ENCODE measurements at regions not wholly inside any gene's neighbourhood (a gene's known extent, or its start where the extent isn't known, plus 50 kb on each side); places are given as distances from the start of the nearest gene placed in this dataset.

DNA sequence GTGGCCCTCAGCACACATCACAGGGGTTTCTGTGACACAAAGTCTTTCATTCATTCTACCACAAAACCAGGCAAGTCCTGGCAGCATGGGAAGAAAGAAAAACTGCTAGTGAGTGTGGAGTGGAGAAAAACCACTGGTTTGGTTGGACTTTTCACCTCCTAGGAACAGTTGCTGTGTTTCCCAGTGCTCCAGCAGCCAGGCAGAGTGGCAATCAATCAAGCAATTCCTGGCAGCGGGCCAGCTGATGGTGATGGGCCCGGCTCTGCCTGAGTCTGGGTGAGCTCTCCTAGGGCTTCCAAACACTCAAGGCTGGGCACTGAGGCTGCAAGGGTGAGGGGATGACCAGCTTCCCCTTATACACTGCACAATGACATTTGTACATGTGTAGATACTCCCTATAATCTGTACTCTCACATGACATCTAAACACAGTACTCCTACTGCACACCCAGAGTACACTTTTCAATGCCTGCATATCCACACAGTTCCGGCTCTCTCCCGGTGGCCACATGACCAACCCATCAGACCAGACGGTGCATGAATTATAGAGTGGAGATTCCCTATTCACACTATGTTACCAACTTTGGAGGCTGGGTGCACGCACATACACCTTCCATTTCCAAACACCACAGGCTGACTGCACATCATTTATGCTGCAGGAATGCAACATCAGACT is 156.6 kb downstream of the UNC5CL start:
- Histone ChIP-seq H3K27me3 (no peaks in the 10 kb centered on the region), H3K36me3 (no peaks in the 10 kb centered on the region), H3K4me1 (no peaks in the 10 kb centered on the region), H3K27ac (no peak overlapping the region), H3K9me3 (no peaks in the 10 kb centered on the region), H3K4me3 (no peak overlapping the region)
- intact Hi-C loops (cut with DNase I; ENCODE audit: low total_unique reads) (no loop called here), in situ Hi-C loops (cut with MboI; ENCODE audit: low sequenced_read_pairs in 4 of 4) (no loop called here)
- TF ChIP-seq, protein P1, sequence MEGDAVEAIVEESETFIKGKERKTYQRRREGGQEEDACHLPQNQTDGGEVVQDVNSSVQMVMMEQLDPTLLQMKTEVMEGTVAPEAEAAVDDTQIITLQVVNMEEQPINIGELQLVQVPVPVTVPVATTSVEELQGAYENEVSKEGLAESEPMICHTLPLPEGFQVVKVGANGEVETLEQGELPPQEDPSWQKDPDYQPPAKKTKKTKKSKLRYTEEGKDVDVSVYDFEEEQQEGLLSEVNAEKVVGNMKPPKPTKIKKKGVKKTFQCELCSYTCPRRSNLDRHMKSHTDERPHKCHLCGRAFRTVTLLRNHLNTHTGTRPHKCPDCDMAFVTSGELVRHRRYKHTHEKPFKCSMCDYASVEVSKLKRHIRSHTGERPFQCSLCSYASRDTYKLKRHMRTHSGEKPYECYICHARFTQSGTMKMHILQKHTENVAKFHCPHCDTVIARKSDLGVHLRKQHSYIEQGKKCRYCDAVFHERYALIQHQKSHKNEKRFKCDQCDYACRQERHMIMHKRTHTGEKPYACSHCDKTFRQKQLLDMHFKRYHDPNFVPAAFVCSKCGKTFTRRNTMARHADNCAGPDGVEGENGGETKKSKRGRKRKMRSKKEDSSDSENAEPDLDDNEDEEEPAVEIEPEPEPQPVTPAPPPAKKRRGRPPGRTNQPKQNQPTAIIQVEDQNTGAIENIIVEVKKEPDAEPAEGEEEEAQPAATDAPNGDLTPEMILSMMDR (IDR thresholded peaks at IDR 0.05 in 4 of 5, conservative IDR thresholded peaks at IDR 0.05 in 1 of 5) = no peak
- no peak for TF ChIP-seq POLR2A (IDR thresholded peaks at IDR 0.05)
- DNase-seq = no peak
- ATAC-seq = no peak

DNA sequence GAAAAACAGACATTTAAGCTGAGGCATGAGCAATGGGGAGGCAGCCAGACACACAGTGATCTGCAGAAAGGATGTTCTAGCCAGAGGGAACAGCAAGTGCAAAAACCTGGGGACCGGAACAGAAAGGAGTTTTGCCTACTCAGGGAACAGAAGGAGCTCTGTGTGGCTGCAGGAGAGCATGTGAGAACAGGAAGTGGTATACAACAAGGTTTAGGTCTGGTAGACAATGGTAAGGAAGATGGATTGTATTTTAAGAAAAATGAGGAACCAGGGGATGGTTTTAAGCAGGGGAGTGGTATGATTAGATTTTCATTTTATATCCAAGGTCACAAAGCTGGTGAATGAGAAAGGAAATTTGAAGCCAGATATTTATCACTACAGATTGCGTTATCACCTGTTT is 157.5 kb downstream of the UNC5CL start:
- in situ Hi-C loops (cut with MboI; ENCODE audit: low sequenced_read_pairs in 4 of 4) = no loop called here
- ATAC-seq = no peak
- no peak overlapping the region for H3K4me3 ChIP-seq

DNA sequence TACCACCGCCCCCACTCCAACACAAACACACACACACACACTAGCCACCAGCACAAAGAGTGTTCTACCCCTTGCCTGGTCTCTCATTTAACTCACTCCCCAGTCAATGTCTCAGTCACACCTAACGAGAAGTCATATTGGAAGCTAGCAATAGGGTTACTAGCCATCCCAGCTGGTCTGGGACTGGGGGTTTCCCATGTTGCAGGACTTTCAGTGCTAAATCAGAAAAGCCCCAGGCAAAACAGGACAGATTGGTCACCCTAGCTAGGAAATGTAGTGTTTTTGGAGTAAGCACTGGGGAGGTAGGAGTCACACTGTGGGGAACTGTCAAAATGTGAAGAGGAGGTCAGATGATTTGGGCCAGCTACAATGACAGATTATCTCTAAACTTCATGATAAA is 158.1 kb downstream of the UNC5CL start:
- no peaks in the 10 kb centered on the region for H3K4me1 ChIP-seq

More for the DNA sequence above, 157.5 kb downstream of the UNC5CL start:
- H3K27me3 ChIP-seq = no peaks in the 10 kb centered on the region
- no peaks in the 10 kb centered on the region for H3K9me3 ChIP-seq
- no peaks in the 10 kb centered on the region for H3K36me3 ChIP-seq
- DNase-seq = no peak
- H3K4me1 ChIP-seq = no peaks in the 10 kb centered on the region
- intact Hi-C loops (cut with DNase I; ENCODE audit: low total_unique reads) = no loop called here
- no peak overlapping the region for H3K27ac ChIP-seq
- TF ChIP-seq POLR2A (IDR thresholded peaks at IDR 0.05) = no peak

DNA sequence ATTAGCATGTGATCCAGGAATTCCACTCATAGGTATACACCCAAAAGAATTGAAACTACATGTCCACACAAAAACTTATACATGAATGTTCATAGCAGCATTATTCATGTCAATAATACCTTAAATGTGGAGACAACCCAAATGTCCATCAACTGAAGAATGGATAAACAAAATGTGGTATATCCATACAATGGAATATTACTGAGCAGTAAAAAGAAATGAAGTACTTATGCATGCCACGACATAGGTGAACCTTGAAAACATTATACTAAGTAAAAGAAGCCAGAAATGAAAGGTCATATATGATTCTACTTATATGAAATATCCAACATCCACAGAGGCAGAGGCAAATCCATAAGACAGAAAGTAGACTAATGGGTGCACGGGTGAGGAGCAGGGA is 159.9 kb downstream of the UNC5CL start:
- no peaks in the 10 kb centered on the region for H3K27me3 ChIP-seq
- no peaks in the 10 kb centered on the region for H3K36me3 ChIP-seq
- intact Hi-C loops (cut with DNase I; ENCODE audit: low total_unique reads) (no loop called here), in situ Hi-C loops (cut with MboI; ENCODE audit: low sequenced_read_pairs in 4 of 4) (no loop called here)
- H3K27ac ChIP-seq = no peak overlapping the region
- H3K9me3 ChIP-seq = no peaks in the 10 kb centered on the region
- no peak for TF ChIP-seq POLR2A (IDR thresholded peaks at IDR 0.05)
- TF ChIP-seq, protein P1 (IDR thresholded peaks at IDR 0.05 in 4 of 5, conservative IDR thresholded peaks at IDR 0.05 in 1 of 5) = no peak
- ATAC-seq = no peak
- DNase-seq = no peak
- H3K4me3 ChIP-seq = no peak overlapping the region
- H3K4me1 ChIP-seq = no peaks in the 10 kb centered on the region

More for the DNA sequence above, 158.1 kb downstream of the UNC5CL start:
- no peak overlapping the region for H3K27ac ChIP-seq
- no peak for DNase-seq
- ATAC-seq = no peak
- H3K36me3 ChIP-seq = no peaks in the 10 kb centered on the region
- TF ChIP-seq POLR2A (IDR thresholded peaks at IDR 0.05) = no peak
- TF ChIP-seq, protein P1 (IDR thresholded peaks at IDR 0.05 in 4 of 5, conservative IDR thresholded peaks at IDR 0.05 in 1 of 5) = no peak
- no peak overlapping the region for H3K4me3 ChIP-seq
- in situ Hi-C loops (cut with MboI; ENCODE audit: low sequenced_read_pairs in 4 of 4) (no loop called here), intact Hi-C loops (cut with DNase I; ENCODE audit: low total_unique reads) (no loop called here)
- H3K9me3 ChIP-seq = no peaks in the 10 kb centered on the region
- no peaks in the 10 kb centered on the region for H3K27me3 ChIP-seq

DNA sequence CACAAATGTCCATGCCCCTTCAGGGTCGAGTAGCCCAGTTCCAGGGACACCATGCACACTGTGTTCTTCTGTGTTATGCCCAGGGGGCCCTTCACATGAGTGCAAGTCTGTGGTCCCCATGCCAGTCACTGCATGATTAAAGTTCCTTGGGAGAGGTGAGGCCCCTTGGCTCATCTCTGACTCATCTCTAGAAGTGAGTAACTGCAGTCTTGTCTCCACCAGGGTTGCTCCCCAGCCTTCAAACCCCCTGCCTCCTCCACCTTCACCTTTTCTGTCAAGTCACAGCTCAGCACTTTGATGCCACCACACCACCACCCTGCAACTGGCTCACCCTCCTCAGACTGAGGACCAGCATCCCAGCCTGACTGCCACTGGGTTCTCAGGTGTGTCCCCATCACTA is 161.7 kb downstream of the UNC5CL start:
- H3K27ac ChIP-seq = no peak overlapping the region
- ATAC-seq (no peak), DNase-seq (no peak)
- intact Hi-C loops (cut with DNase I; ENCODE audit: low total_unique reads) = no loop called here
- in situ Hi-C loops (cut with MboI; ENCODE audit: low sequenced_read_pairs in 4 of 4) = no loop called here
- no peak overlapping the region for H3K4me3 ChIP-seq
- no peaks in the 10 kb centered on the region for H3K36me3 ChIP-seq
- no peaks in the 10 kb centered on the region for H3K4me1 ChIP-seq
- TF ChIP-seq, protein P1 (IDR thresholded peaks at IDR 0.05 in 4 of 5, conservative IDR thresholded peaks at IDR 0.05 in 1 of 5) = no peak
- no peak for TF ChIP-seq POLR2A (IDR thresholded peaks at IDR 0.05)
- no peaks in the 10 kb centered on the region for H3K9me3 ChIP-seq
- no peaks in the 10 kb centered on the region for H3K27me3 ChIP-seq
